SH-SY5Y (cell line): ENCODE measurements at regions not wholly inside any gene's neighbourhood (a gene's known extent, or its start where the extent isn't known, plus 50 kb on each side); places are given as distances from the start of the nearest gene placed in this dataset.

Experiments used
- GATA2 ChIP-seq: IDR thresholded peaks from 2 replicates; pipeline ENCODE4 v1.6.1; 2011; ENCODE audit warnings: mild to moderate bottlenecking, low read depth, low read length
- GATA3 ChIP-seq: IDR thresholded peaks from 2 replicates; pipeline ENCODE4 v1.6.1; 2011; ENCODE audit warnings: low read depth, mild to moderate bottlenecking, low read length, moderate library complexity

DNA sequence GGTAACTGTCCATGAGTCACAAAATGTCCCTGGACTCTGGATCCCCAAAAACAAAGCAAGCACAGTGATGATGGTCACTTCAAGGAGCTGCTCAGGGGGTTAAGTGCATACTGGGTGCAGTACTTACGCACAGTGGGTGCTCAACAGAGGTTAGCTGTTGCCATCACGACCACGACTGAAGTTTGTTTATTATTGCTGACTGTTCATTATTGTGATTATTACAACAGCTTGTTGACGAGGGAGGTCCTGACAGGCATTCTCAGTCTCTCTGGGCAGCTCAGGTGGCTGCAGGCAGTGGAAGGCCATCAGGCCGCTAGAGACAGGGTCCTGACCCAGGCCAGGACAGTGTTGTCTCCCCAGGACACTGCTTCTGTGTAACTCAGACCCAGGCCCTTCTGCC is 418.8 kb downstream of the SHANK2 start:
- TF ChIP-seq GATA3, result no peak

DNA sequence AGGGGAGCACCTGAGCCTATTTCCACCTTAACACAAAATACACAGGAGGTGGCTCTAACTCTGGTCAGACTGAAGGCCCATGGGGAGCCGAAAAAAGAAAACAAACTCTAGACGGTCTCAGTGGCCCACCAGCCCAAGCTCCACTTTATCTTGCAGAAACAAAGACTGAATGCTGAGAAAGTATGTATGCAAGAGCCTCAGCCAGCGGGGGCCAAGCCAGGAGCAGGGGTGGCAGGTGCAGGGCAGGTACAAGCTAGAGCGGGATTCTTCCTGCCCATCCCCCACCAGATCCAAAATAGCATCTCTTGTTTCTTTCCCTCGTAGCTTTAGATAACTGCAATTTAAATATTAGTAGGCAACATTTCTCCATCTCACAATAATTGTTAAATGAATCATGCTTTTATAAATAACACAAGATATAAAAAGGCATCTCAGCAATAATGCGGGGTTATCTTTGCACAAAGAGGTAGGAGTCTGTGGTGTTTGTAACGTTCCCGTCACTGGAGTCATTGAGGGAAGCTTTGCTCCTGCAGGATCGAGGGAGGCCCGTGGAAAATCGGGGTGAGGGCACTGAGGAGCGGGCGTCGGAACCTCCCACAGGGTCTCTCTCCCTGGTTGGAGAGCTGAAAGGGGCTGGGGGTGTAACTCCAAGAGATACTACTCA is 418.0 kb downstream of the SHANK2 start:
- TF ChIP-seq GATA2, result no peak
- TF ChIP-seq GATA3, result no peak

DNA sequence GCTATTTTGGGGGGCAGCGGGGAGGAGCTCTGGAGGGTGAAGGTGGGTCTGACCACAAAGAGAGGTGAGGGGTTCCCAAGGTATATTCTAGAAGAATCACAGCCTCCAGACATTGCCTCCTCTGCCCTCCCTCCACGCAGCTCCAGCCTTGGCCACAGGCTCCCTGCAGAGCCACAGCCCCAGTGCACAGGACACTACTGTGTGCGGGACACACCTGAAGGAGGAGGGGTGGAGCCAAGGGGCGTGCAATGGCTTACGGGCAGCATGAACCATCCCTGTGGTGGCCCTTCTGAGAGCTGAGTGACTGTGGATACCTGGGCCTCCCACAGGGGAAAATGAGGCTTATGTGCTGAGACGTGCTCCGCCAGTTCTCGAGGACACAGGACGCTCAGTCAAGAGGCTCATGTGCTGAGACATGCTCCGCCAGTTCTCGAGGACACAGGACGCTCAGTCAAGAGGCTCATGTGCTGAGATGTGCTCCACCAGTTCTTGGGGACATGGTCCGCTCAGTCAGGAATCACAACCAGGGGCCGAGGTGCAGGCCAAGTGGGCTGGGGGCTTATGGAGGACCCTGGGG is 417.3 kb downstream of the SHANK2 start:
- TF ChIP-seq GATA2 (no peak), GATA3 (no peak)

DNA sequence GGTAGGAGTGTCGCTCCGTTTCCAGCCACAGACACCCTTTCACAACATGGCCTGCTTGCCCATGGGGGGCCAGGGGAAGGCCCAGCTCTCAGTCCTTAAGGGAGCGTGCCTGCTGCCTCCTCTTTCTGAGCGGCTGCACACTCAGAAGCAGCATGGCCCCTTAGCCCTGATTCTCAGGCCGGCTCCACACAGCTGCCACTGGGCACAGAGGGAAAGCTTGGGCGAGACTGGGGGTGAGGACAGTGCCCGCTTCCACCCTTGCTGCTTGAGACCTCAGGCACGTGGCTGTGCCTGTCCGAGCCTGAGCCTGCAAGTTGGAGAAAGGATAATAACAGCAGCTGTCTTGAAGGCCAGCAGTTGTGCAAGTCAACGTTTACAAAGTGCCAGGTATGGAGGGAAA is 416.3 kb downstream of the SHANK2 start:
- no peak for TF ChIP-seq GATA3
- no peak for TF ChIP-seq GATA2

DNA sequence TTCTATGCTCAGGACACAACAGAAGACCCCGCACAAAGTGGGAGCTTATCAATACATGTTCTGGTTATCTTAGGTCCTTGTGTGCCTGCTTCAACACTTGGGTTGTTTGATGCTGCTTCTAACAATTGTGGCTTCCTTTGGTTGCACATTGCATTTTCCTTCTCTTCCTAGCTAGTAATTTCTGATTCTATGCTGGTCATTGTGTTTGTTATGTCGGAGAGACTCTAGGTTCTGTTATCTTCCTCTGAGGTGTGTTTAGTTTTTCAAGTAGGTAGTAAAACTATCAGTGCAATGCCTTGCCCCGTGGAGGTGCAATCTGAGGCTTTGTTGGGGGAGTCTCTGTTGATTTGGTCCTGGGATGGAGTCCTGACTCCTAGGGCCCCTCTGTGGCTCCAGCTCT is 414.2 kb downstream of the SHANK2 start:
- TF ChIP-seq GATA3, result no peak
- TF ChIP-seq GATA2, result no peak

DNA sequence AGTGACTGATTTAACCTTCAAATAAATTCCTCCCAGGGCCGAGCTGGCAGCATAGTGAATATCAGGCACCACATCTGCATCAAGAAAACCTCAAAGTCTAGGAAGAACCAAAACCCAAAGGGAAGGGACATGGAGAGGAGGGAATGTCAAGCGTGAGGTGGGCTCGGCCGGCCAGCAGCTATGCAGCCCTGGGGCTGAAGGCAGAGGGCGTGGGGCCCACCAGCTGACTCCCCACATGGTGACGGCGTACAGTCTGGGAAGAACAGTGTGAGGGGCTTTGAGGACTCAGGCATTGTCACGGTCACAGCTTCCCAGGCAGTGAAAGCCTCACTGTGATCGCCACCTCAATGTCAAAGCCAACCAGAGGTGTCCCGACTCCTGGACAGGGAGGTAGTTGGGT is 412.5 kb downstream of the SHANK2 start:
- TF ChIP-seq GATA2, result no peak
- TF ChIP-seq GATA3, result no peak

DNA sequence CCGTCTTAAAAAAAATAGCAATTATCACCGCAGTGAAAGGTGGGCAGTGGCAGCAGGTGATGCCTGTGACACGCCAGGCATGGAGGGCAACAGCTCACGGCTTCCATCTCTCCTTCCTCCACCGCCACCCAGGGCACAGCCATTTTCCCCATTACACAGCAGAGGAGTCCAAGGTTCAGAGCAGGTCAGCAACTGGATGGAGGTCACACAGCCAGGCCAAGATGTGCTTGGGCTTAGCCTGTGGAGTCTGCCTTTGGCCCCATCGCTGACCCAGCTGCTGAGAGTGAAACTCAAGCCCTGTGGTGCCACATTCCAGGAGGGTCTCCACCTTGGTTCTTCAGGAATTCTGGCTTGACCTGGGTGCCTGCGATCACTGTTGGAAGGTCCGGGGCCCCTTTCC is 411.1 kb downstream of the SHANK2 start:
- TF ChIP-seq GATA2, result no peak
- no peak for TF ChIP-seq GATA3

DNA sequence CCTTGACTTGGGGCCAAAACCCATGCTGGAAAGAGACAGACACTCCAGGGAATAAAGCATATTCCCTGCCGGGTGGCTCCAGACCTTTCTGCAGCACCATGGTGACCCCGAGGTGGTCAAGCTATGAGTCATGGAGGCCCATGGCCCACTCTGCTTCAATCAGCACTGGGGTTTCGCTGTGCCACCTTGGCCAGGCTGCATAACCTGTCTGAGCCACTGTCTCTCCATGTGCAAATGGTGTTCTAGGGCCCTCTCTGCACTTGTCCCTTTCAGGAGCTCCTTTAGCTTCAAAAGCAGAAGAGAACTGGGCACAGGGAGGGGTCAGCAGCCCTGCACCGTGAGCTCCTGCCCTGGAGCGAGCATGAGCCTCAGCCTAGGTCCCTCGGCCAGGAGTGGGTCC is 410.1 kb downstream of the SHANK2 start:
- TF ChIP-seq GATA2 (no peak), GATA3 (no peak)

DNA sequence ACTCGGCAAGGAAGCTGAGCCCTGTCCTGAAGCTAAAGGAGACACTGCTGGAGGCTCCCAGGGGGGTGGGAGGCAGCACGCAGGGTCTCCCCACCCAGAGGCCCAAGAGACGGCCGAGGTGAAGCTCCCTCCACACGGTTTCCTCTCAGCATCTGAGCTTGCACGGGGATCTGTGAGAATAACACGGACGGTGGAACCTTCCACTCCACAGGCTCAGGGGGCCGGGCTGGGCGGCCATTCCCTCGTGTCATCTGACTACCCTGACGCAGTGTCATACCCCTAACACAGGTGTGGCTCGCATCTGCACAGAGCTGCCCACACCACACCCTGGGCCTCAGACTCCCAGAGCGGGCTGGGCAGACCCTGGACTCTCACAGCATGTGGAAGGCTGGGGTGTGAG is 409.7 kb downstream of the SHANK2 start:
- TF ChIP-seq GATA2, result no peak
- TF ChIP-seq GATA3, result no peak

DNA sequence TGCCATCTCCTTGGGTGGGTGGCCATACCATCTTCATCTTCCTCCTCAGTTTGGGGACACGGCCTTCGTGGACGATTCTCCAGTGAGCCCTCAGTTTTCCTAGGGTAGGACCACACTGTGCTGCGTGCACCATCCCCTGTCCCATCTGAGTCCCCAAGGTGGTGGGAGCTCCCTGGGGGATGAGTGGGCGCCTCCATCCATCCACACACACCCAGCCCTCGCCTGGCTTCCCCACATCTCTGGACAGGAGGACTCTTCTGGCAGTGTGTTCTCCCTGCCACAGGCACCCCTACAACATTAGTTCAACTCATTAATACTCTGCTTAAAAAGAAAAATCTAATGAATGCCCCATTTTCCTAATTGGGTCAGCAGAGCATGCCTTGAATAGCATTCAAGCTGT is 408.5 kb downstream of the SHANK2 start:
- TF ChIP-seq GATA2 (no peak), GATA3 (no peak)

DNA sequence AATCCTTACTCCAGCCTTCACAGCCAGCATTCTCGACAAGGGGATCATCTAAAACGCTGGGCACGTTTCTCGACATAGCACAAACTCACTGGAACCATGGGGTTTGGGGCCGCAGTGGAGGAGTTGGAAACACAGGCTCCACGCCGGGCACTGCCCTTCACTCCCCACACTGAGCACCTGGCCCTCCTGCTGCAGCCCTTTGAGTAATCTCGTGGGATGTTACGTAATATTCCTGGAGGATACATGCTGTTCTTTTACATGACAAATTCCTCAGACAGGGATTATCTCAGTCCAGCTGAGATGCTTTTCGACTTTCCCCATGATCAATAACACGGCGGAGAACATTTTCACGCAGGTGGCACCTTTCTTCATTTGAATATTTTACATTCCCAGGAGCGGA is 408.0 kb downstream of the SHANK2 start:
- TF ChIP-seq GATA3, result no peak
- TF ChIP-seq GATA2, result no peak

DNA sequence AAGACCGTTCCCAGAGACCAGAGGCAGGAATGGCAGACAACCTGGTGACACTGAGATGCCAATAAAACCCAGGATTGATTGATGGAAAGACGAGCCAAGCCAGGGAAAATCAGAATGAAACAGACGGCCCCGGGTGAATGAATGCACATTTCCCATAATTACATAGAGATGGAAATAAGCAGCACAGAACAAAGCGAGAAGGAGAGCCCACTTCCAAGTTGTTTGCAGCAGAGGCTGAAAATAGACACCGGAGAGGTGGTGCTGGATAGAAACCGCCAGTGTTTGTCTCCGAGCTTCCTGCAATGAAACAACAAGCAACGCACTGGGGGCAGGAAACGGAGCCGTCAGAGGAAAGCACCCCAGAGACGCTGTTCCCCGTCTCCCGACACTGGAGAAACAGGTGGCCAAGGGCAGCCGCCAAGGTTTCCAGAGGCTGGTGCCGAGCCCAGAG is 406.8 kb downstream of the SHANK2 start:
- TF ChIP-seq GATA3, result no peak
- TF ChIP-seq GATA2, result no peak

DNA sequence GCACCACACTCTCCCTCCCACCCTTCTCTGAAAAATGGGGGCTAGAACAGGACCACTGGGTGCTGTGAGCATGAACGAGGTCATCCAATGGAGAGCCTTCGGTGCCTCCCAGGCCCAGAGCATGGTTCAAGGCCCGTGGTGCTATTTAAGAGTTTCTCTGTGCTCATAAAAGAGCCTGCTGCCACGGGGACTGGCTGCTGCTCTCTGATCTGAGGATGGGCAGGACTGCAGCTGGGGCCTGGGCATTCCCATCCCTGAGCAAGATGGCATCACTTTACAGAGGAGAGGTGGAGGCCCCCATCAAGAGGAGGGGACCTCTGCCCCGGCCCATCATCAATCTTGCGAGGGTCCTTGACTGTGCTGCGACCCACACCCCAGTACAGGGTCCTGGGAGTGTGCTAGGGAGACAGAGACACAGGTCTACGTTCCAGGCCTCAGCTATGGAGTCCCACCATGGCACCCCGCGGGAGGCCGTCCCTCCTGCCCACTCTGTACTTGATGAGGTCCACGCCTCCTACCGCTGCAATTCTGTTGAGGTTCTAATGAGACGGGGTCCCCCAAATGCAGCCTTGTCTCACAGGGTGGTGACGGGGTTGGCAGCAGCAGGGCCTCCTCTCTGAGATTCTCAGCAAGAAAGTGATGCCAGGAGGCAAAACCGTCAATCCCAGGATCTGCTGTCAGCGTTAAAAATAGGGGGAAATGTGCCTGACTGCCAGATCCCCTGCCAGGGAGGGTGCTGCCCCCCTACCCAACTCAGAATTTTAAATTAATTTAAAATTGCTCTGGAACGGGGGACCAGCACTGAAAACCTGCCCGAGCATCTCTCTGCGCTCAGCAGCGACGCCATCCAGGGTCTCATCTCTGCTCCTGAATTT is 405.4 kb downstream of the SHANK2 start:
- TF ChIP-seq GATA2 (no peak), GATA3 (no peak)

DNA sequence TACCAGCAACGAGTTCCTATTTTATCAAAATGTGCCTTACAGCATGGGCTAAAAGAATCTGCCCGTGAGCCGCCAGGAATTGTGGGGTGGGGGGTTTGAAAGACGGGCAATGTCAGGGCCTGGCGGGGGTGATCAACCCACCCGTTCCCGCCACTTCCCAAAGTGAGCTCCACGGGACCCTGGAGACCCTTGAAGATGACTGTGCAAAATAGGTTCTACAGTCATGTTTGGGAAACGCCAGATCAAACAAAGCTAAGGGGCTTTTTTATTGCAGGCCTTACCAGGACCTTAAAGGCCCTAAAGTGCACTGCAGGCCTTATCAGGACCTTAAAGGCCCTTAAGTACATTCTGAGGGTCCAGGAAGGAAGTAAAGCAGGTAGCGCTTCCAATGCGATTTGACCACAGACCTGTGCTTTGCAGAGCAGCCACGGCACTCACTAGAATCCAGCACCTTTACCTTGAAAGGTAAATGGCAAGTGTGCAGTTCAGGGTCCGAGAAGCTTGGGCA is 404.1 kb downstream of the SHANK2 start:
- TF ChIP-seq GATA2, result no peak
- TF ChIP-seq GATA3, result no peak

DNA sequence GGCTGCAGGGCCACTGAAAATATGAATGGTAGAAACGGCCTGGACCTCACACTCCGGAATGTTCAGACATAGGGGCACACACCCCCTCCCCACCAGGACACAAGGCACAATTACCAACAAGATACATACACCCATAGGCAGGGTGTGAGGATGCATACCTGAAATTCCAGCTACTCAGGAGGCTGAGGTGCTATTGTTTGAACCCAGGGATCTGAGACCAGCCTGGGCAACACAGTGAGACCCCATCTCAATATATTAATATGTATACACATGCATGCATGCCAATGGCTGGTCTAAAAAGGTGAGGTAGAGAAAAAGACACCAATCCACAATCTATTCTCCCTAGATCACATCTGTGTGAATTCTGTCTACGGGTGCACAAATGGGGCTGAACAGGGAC is 403.3 kb downstream of the SHANK2 start:
- TF ChIP-seq GATA2, result no peak
- no peak for TF ChIP-seq GATA3
